Chondrocyte (in vitro differentiated cells): ENCODE measurements at regions not wholly inside any gene's neighbourhood (a gene's known extent, or its start where the extent isn't known, plus 50 kb on each side); places are given as distances from the start of the nearest gene placed in this dataset.

Experiments used
- DNase-seq: peaks from one replicate; pipeline ENCODE4 v3.0.0; 2021; ENCODE audit warnings: mixed read lengths, low spot score
- H3K27ac Mint-ChIP-seq: one replicate; pipeline ENCODE4 v1.8.0; 2021; ENCODE audit warnings: mild to moderate bottlenecking, moderate library complexity, mixed read lengths; ENCODE audit not compliant: unreplicated experiment
- H3K27me3 Mint-ChIP-seq: 2 replicates; pipeline ENCODE4 v1.8.0; 2021; ENCODE audit warnings: low read depth, mixed read lengths
- H3K36me3 Mint-ChIP-seq: 2 replicates; pipeline ENCODE4 v1.8.0; 2021; ENCODE audit warnings: low read depth, mixed read lengths
- H3K4me1 Mint-ChIP-seq: 2 replicates; pipeline ENCODE4 v1.8.0; 2021; ENCODE audit warnings: low read depth, mild to moderate bottlenecking, mixed read lengths
- H3K4me3 Mint-ChIP-seq: one replicate; pipeline ENCODE4 v1.8.0; 2021; ENCODE audit warnings: mild to moderate bottlenecking, moderate library complexity, mixed read lengths; ENCODE audit not compliant: unreplicated experiment
- H3K9me3 Mint-ChIP-seq: 2 replicates; pipeline ENCODE4 v1.8.0; 2021; ENCODE audit warnings: low read depth, mixed read lengths
- CTCF ChIP-seq: fragments of 200-600 bp; sonication (generic); IDR thresholded peaks from 2 replicates; pipeline ENCODE4 v1.5.0; 2021; ENCODE audit warnings: antibody characterized with exemption, mild to moderate bottlenecking, moderate library complexity

DNA sequence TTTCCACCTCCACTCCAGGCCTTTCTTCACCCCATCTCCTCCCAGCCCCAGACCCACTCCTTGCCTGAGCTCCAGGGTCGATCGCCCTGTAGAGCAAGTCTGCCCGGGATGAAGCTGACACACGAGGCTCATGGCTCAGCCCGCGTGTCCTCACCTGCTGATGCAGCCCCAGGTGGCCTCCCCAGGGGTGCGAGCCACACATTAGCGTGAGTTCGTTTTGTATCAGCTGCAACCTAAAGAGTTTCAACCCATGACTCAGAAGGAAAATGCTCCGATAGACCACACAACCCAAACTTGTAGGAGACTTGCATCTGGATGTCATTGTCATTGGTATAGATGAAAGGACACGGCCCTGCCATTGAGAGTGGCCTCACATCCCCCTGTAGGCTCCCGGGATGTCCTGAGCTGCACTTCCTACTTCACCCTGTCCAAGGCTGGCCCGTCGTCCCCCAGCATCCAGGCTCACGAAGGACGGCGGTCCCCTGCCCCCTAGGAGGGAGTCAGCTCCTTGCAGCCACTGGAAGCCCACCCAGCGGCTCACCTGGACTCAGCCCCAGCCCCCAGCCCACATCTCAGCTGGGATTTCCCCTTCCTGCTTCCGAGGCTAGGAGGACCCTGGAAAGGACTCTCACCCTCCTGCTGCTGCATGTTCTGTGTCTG, 97.7 kb downstream of the HTR5A start:
- H3K36me3 Mint-ChIP-seq: no peaks in the 10 kb centered on the region
- H3K27ac Mint-ChIP-seq: no peak overlapping the region
- H3K4me3 Mint-ChIP-seq: no peak overlapping the region
- H3K4me1 Mint-ChIP-seq: no peaks in the 10 kb centered on the region
- TF ChIP-seq CTCF: no peak
- H3K9me3 Mint-ChIP-seq: no peaks in the 10 kb centered on the region
- DNase-seq: no peak
- H3K27me3 Mint-ChIP-seq: peaks cover 19% of the 10 kb centered on the region

DNA sequence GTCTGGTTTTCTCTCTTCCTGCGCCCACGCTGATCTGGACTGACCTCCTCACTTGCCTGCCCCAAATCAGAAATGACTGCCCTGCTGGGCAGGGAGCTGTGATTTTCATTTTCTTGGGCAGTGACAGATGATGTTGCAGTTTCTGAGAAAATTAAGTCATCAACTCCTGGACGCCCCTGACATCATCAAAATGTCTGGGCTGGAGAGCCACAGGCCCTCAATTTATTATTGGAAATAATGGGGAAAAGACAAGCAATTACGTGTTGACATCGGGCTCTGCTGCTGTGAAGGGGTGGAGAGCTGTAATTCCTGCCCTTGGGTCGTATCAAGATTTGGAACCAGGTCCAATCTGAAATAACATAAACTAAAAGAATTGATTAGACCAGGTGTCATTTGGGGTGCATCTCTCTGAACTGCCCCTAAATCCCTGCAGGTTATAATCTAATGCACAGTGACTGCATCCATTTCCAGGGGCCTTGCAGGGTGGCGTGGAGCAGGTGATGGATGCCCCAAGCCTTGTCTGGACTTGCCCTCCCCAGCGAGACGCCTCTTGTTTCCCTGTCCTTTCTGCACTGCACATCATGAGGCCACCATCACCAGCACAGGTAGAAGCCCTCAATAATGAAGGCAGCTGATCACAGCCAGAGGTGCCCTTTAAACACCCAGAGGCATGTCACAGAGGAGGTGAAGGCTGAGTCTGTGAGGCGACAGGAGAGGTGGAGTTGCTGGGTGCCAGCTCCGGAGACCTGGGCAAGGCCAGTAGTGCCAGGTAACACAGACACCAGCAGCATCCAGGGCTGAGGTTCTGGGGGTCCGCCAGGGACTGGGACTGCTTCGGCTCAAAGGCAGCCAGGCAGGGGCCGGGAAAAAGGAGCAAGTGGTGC, 98.7 kb downstream of the HTR5A start:
- no peak for TF ChIP-seq CTCF
- H3K36me3 Mint-ChIP-seq: no peaks in the 10 kb centered on the region
- H3K27ac Mint-ChIP-seq: no peak overlapping the region
- H3K4me1 Mint-ChIP-seq: no peaks in the 10 kb centered on the region
- DNase-seq: no peak
- H3K4me3 Mint-ChIP-seq: no peak overlapping the region
- no peaks in the 10 kb centered on the region for H3K9me3 Mint-ChIP-seq
- peaks cover 18% of the 10 kb centered on the region for H3K27me3 Mint-ChIP-seq

GRCh38 chr7:155169498-155170065, 99.5 kb downstream of the HTR5A start:
- peaks cover 17% of the 10 kb centered on the region for H3K27me3 Mint-ChIP-seq
- no peak overlapping the region for H3K27ac Mint-ChIP-seq
- DNase-seq: no peak
- H3K4me3 Mint-ChIP-seq: no peak overlapping the region
- no peaks in the 10 kb centered on the region for H3K9me3 Mint-ChIP-seq
- TF ChIP-seq CTCF: no peak
- H3K36me3 Mint-ChIP-seq: no peaks in the 10 kb centered on the region
- no peaks in the 10 kb centered on the region for H3K4me1 Mint-ChIP-seq

DNA sequence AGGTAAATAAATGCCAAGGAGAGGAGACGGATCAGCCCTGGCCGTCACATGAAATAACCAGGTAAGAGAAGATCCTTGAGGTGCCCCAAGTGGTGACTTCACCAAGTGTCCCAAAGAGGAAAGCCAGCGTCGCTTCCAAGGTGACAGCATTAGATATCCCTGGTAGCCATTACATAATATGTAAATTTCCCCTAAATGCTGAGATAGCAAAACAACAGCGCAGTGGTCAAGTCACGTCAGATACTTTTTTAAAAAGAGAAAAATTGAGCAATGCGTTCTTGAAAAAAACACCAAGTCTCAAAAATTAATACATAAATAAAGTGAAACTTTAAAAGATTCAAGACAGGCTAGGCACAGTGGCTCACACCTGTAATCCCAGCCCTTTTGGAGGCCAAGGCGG, 100.2 kb downstream of the HTR5A start:
- Mint-ChIP-seq H3K4me3 (no peak overlapping the region), H3K27me3 (peaks cover 19% of the 10 kb centered on the region), H3K27ac (no peak overlapping the region), H3K36me3 (no peaks in the 10 kb centered on the region), H3K4me1 (no peaks in the 10 kb centered on the region), H3K9me3 (no peaks in the 10 kb centered on the region)
- no peak for DNase-seq
- no peak for TF ChIP-seq CTCF

DNA sequence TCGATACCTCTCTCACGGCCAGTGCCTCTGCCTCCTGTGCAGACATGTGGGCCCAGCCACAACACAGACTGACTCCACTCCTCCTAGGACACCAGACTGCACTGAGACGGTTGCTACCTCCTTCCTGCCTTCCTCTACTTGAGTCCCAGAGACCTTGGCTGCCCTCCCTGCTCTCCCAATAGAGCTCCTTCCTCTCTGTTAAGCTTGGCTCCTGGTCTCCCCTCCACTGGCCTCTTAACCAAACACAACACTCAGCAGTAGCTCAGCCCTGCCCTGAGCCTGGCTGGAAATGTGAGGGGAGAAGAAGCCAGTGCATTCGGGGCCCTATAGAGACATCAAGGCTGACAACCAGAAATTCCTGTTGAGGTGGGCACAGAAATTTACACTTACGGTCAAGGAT, 102.0 kb downstream of the HTR5A start:
- Mint-ChIP-seq H3K9me3 (peaks cover 3% of the 10 kb centered on the region), H3K4me1 (no peaks in the 10 kb centered on the region), H3K4me3 (no peak overlapping the region), H3K27ac (no peak overlapping the region), H3K36me3 (no peaks in the 10 kb centered on the region), H3K27me3 (peaks cover 22% of the 10 kb centered on the region)
- DNase-seq: no peak
- TF ChIP-seq CTCF: no peak
